ENCODE measurements at regions not wholly inside any gene's neighbourhood (a gene's known extent, or its start where the extent isn't known, plus 50 kb on each side); places are given as distances from the start of the nearest gene placed in this dataset.
"Not testable (repeated sequence)": the region's sequence is repeated elsewhere in the genome, so short reads cannot be mapped to it uniquely, and the experiment has no call there.

DNA sequence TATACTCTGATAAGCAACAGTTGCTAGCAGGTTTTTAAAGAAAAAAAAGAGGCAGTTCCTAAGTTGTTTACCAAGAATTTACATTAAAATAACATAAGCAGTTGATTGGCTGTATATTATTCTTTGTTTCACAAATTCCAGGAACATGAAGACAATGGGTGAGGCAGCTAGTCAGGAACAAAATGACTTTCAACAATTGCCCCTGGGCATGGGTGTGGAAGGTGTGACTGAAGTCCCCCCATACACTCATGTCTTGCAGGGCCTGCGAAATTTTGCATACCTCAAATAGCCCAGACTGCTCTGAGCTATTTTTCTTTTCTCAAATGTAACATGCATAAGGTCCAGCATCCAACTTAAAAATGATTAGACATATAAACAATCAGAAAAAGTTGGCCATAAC is 267.2 kb upstream of the DIO3 start:
- Mint-ChIP-seq H3K27ac (no peak overlapping the region), H3K4me3 (no peak overlapping the region), H3K27me3 (ENCODE audit: low read depth) (peaks cover 42% of the 10 kb centered on the region), H3K36me3 (ENCODE audit: insufficient read depth in 2 of 2) (peaks cover 0 to 3% of the 10 kb centered on the region in 2 donors), H3K4me1 (ENCODE audit: low read depth) (no peaks in the 10 kb centered on the region), H3K9me3 (peaks cover 5 to 9% of the 10 kb centered on the region in 2 donors)
- no peak for DNase-seq
- no peak for ATAC-seq (replicated peaks in 1 of 2)

DNA sequence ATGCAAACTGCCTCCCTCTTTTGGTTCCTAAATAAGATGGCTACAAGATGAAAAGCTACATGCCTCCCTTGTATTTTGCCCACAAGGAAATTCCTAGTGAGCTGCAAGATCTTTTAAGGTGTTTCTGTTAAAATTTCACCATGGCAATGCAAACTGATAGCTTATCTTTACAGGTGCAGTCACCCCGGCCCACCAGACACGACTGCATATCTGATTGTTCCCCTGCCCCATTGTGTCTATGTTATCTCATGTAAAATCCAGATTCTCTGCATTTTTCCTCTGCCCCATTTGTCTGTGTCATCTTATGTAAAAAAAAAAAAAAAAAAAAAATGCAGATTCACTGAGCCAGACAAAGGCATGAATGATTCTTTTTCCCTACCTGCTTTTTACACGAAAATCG is 261.5 kb upstream of the DIO3 start:
- peaks cover 16% of the 10 kb centered on the region for H3K27me3 Mint-ChIP-seq (ENCODE audit: low read depth)
- not testable (repeated sequence) for ATAC-seq (replicated peaks in 1 of 2); H3K4me3 Mint-ChIP-seq; H3K36me3 Mint-ChIP-seq (ENCODE audit: insufficient read depth in 2 of 2); H3K9me3 Mint-ChIP-seq; DNase-seq; H3K4me1 Mint-ChIP-seq (ENCODE audit: low read depth); H3K27ac Mint-ChIP-seq

DNA sequence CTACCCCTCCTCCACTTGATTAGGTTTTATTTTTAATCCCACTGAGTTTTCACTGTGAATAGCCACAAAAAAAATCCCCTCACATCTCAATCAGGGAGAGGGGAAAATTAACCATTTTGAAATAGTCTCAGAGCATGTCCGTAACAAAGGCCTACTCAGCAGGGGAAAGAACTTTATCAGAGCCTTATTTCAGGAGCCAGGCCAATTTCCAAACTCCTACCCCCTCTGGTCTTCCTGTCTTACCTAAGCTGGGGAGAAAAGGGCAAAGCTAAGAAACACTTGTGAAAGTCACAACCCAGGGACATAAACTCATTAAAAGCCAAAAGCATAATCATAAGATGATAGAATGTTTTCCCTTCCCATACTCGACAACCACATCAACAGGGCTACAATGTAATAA is 260.3 kb upstream of the DIO3 start:
- peaks cover 4 to 9% of the 10 kb centered on the region in 2 donors for H3K9me3 Mint-ChIP-seq
- H3K27ac Mint-ChIP-seq: no peak overlapping the region
- no peaks in the 10 kb centered on the region for H3K4me1 Mint-ChIP-seq (ENCODE audit: low read depth)
- peaks cover 12% of the 10 kb centered on the region for H3K27me3 Mint-ChIP-seq (ENCODE audit: low read depth)
- H3K4me3 Mint-ChIP-seq: no peak overlapping the region
- peaks cover 0 to 3% of the 10 kb centered on the region in 2 donors for H3K36me3 Mint-ChIP-seq (ENCODE audit: insufficient read depth in 2 of 2)
- DNase-seq (no peak), ATAC-seq (replicated peaks in 1 of 2) (no peak)

DNA sequence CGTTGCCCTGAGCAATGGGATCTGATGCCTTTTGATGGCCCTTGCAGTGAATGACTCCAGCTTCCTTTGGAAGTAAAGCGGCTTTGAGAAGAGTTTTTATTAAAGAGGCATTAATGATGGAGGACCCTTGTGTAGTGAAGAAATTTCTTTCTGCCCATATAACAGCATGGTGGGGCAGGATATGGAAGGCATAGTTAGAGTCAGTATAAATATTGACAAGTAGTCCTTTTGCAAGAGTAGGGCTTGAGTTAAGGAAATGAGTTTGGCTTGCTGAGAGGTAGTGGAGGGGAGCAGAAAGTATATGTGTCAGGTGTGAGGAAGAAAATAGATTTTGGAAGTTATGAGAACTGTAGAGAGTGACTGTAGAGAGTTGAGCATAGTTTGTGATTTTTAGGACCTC is 254.1 kb upstream of the DIO3 start:
- not testable (repeated sequence) for H3K9me3 Mint-ChIP-seq; H3K4me1 Mint-ChIP-seq (ENCODE audit: low read depth); DNase-seq

DNA sequence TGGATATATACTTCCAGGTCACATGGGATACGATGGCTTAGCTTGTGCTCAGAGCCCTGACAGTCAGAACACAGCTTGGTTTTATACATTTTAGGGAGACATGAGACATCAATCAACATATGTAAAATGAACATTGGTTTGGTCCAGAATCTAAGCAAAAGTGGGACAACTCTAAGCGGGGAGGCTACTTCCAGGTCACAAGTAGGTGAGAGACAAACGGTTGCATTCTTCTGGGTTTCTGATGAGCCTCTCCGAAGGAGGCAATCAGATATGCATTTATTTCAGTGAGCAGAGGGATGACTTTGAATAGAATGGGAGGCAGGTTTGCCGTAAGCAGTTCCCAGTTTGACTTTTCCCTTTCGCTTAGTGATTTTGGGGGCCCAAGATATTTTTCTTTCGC is 250.1 kb upstream of the DIO3 start:
- not testable (repeated sequence) for DNase-seq; H3K27ac Mint-ChIP-seq; H3K4me3 Mint-ChIP-seq; H3K9me3 Mint-ChIP-seq; ATAC-seq (replicated peaks in 1 of 2); H3K27me3 Mint-ChIP-seq (ENCODE audit: low read depth); H3K4me1 Mint-ChIP-seq (ENCODE audit: low read depth); H3K36me3 Mint-ChIP-seq (ENCODE audit: insufficient read depth in 2 of 2)

More for the DNA sequence above, 254.1 kb upstream of the DIO3 start:
- H3K27ac Mint-ChIP-seq; H3K27me3 Mint-ChIP-seq (ENCODE audit: low read depth); H3K36me3 Mint-ChIP-seq (ENCODE audit: insufficient read depth in 2 of 2); ATAC-seq (replicated peaks in 1 of 2); H3K4me3 Mint-ChIP-seq: not testable (repeated sequence)

DNA sequence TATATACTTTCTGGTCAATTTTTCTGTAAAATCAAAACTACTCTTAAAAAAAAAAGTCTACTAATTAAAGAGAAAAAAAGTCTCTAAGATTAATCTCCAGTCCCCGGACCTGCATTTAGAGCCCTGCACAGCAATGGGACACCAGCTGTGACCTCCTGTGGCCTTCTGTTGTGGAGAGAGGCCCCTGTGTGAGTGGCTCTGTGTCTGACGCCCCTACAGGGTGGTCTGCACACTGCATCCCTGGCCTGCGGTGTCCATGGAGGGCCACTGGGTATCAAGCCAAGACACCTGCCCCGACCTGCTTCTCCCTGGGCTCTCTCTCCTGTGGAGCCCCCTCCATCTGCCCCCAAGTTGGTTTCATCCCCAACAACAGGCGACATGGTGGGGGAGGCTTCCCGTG is 248.0 kb upstream of the DIO3 start:
- no peak for DNase-seq
- peaks cover 10 to 13% of the 10 kb centered on the region in 2 donors for H3K9me3 Mint-ChIP-seq
- no peak overlapping the region for H3K4me3 Mint-ChIP-seq
- H3K27me3 Mint-ChIP-seq (ENCODE audit: low read depth): no peaks in the 10 kb centered on the region
- ATAC-seq (replicated peaks in 1 of 2): no peak
- no peak overlapping the region for H3K27ac Mint-ChIP-seq
- H3K4me1 Mint-ChIP-seq (ENCODE audit: low read depth): no peaks in the 10 kb centered on the region
- peaks cover 0 to 4% of the 10 kb centered on the region in 2 donors for H3K36me3 Mint-ChIP-seq (ENCODE audit: insufficient read depth in 2 of 2)

DNA sequence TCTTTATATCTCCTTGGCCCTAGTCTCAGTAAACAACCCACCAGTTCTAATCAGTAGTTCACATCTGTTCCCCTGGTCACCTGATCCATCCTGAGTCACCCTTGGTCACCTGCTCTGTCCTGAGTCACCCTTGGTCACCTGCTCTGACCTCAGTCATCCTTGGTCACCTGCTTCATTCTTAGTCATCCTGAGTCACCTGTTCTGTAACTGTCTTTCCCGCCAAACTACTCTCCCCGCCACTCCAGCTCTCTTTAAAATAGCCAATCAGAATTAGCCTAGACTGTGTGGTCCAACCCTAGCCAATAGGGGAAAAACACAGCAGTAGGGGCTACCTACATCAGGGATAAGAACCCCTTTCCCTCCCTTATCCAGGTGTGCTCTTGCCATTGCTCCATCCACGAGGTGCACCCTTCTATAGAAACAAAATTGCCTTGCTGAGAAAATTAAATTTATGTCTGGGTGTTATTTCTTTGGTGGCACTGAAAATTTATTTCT is 245.4 kb upstream of the DIO3 start:
- H3K27ac Mint-ChIP-seq: no peak overlapping the region
- DNase-seq (no peak), ATAC-seq (replicated peaks in 1 of 2) (no peak)
- H3K36me3 Mint-ChIP-seq (ENCODE audit: insufficient read depth in 2 of 2): peaks cover 0 to 4% of the 10 kb centered on the region in 2 donors
- no peaks in the 10 kb centered on the region for H3K27me3 Mint-ChIP-seq (ENCODE audit: low read depth)
- H3K4me3 Mint-ChIP-seq: no peak overlapping the region
- H3K9me3 Mint-ChIP-seq: peaks cover 12 to 13% of the 10 kb centered on the region in 2 donors
- no peaks in the 10 kb centered on the region for H3K4me1 Mint-ChIP-seq (ENCODE audit: low read depth)

DNA sequence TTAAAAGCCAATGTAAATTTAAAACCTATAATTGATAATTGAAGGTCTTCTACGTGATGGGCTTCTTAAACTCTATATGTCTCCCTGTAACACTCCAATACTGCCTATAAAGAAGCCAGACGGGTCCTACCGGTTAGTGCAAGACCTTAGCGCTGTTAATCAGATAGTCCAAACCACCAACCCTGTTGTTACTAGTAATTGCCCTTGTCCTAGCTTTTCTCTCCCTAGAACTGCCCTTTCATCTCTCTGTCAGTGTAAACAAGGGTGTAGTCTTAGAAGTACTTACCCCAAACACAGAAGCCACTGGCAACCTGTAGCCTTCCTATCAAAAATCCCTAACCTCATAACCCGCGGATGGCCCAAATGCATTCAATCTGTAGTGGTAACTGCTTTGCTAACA is 243.0 kb upstream of the DIO3 start:
- Mint-ChIP-seq H3K4me3 (no peak overlapping the region), H3K36me3 (ENCODE audit: insufficient read depth in 2 of 2) (peaks cover 0 to 5% of the 10 kb centered on the region in 2 donors), H3K27ac (no peak overlapping the region), H3K27me3 (ENCODE audit: low read depth) (no peaks in the 10 kb centered on the region), H3K9me3 (peaks cover 12 to 16% of the 10 kb centered on the region in 2 donors), H3K4me1 (ENCODE audit: low read depth) (no peaks in the 10 kb centered on the region)
- DNase-seq: no peak
- ATAC-seq (replicated peaks in 1 of 2): no peak

DNA sequence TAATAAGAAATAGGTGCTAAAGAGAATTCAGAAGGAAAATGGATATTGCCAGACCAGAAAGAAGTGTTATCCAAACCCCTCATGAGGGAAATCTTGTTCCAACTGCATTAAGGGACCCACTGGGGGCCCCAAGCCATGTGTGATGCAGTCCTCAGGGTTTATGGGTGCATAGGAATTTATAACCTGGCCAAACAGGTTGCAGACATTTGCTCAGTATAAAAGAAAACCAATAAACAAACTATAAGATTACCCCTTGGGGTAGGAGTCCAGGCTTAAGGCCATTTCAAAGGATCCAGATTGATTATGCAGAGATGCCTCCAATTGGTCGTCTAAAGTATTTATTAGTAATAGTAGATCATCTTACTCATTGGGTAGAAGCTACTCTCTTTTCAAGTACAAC is 240.9 kb upstream of the DIO3 start:
- Mint-ChIP-seq H3K4me3 (no peak overlapping the region), H3K36me3 (ENCODE audit: insufficient read depth in 2 of 2) (peaks cover 4 to 8% of the 10 kb centered on the region in 2 donors), H3K9me3 (peaks cover 17 to 18% of the 10 kb centered on the region in 2 donors), H3K27ac (no peak overlapping the region), H3K4me1 (ENCODE audit: low read depth) (no peaks in the 10 kb centered on the region), H3K27me3 (ENCODE audit: low read depth) (no peaks in the 10 kb centered on the region)
- ATAC-seq (replicated peaks in 1 of 2) (no peak), DNase-seq (no peak)

DNA sequence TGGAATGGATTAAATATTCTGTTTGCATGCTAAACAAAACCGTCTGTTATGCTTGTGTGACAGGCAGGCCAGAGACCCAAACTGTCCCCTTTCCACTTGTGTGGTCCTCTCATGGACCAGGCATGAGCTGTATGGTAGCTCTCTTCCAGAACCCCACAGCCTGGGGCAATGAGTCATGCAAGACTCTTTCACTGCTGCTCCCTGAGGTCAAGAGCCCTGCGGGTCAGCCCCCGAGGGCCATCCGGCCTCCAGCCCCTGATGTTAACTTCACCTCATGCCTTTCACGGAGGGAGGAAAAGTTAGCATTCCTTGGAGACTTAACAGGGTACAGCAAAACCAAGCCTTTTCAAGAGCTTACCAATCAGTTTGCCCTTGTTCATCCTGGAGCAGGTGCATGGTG is 239.1 kb upstream of the DIO3 start:
- Mint-ChIP-seq H3K27ac (no peak overlapping the region), H3K9me3 (peaks cover 7 to 8% of the 10 kb centered on the region in 2 donors), H3K4me1 (ENCODE audit: low read depth) (no peaks in the 10 kb centered on the region), H3K4me3 (no peak overlapping the region), H3K36me3 (ENCODE audit: insufficient read depth in 2 of 2) (peaks cover 4% of the 10 kb centered on the region in 2 donors), H3K27me3 (ENCODE audit: low read depth) (no peaks in the 10 kb centered on the region)
- DNase-seq (no peak), ATAC-seq (replicated peaks in 1 of 2) (no peak)

DNA sequence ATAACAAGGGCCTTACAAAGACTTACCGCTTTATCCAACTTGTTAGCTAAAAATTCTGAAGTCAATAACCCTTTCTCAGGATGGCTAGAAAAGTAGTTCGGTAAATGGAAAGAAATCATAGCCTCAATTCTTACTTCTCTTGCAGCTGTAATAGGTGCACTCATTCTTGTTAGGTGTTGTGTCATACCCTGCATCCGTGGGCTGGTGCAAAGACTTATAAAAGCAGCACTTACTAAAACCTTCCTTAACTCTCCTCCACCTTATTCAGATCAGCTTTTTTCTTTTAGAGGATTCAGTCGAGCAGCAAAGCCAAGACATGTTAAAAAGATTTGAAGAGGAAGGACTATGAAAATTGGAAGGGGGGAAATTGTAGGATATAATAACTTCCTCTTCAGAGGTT is 238.2 kb upstream of the DIO3 start:
- Mint-ChIP-seq H3K9me3 (peaks cover 7 to 8% of the 10 kb centered on the region in 2 donors), H3K27me3 (ENCODE audit: low read depth) (no peaks in the 10 kb centered on the region), H3K36me3 (ENCODE audit: insufficient read depth in 2 of 2) (peaks cover 4% of the 10 kb centered on the region in 2 donors), H3K4me3 (no peak overlapping the region), H3K4me1 (ENCODE audit: low read depth) (no peaks in the 10 kb centered on the region), H3K27ac (no peak overlapping the region)
- ATAC-seq (replicated peaks in 1 of 2) (no peak), DNase-seq (no peak)

DNA sequence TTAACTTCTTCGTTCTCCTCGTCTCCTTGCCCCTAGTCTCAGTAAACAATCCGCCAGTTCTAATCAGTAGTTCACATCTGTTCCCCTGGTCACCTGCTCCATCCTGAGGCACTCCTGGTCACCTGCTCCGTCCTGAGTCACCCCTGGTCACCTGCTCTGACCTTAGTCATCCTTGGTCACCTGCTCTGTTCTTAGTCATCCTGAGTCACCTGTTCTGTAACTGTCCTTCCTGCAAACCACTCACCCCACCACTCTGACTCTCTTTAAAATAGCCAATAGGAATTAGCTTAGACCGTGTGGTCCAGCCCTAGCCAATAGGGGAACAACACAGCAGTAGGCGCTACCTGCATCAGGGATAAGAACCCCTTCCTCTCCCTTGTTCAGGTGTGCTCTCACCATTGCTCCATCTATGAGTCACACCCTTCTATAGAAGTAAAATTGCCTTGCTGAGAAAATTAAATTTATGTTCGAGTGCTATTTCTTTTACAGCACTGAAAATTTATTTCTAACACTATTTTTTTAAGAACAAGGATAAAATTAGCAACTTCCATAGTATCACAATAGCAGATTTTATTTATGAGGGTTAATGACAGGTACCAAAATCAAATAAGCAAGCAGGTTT is 237.6 kb upstream of the DIO3 start:
- not testable (repeated sequence) for ATAC-seq (replicated peaks in 1 of 2); H3K4me1 Mint-ChIP-seq (ENCODE audit: low read depth); DNase-seq; H3K36me3 Mint-ChIP-seq (ENCODE audit: insufficient read depth in 2 of 2); H3K27me3 Mint-ChIP-seq (ENCODE audit: low read depth); H3K9me3 Mint-ChIP-seq; H3K4me3 Mint-ChIP-seq; H3K27ac Mint-ChIP-seq

DNA sequence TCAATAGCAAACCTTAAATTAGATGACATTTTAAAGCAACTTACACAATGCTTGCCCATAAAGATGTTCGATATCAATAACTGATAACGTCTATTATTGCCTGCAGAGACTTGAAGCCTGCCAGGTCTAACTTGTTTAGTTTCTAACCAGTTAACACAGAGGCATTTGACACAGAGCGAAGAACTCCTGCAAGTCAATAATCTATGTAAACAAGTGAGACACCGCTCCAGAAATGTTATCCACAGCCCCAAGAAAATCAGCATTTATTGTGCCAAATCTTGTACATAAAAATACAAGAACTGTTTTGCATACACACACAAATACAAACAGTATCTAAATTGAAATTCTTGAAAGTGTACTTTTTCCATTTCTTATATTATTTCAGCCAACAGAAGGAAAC is 236.0 kb upstream of the DIO3 start:
- no peak for DNase-seq
- H3K4me1 Mint-ChIP-seq (ENCODE audit: low read depth): no peaks in the 10 kb centered on the region
- H3K27ac Mint-ChIP-seq: no peak overlapping the region
- ATAC-seq (replicated peaks in 1 of 2): no peak
- H3K9me3 Mint-ChIP-seq: peaks cover 6 to 7% of the 10 kb centered on the region in 2 donors
- peaks cover 4% of the 10 kb centered on the region in 2 donors for H3K36me3 Mint-ChIP-seq (ENCODE audit: insufficient read depth in 2 of 2)
- no peak overlapping the region for H3K4me3 Mint-ChIP-seq
- no peaks in the 10 kb centered on the region for H3K27me3 Mint-ChIP-seq (ENCODE audit: low read depth)

DNA sequence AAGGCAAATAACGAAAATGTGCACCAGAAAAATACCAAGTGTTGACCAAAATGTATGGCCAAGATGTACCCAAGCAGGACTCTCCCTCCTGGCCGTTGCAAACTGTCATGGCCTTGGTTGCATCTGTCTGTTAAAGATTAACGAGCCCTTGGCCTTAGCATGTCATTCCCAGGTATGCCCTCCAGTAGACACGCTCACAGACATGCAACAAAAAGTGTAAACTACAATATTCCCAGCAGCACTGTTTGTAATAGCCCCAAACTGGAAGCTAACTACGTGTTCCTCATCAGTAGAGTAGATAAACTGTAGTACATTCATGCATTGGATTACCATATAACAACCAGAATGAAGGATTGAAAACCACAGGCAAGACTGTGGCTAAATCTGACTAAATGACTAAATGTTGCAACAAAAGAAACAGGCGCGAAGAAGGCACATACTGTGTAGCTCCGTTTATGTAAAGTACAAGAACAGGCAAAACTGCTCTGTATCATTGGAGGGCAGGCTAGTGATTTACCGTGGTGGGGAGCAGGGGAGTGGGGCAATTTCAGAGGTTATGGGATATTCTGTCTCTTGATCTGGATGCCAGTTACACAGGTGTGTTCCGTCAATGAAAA is 232.8 kb upstream of the DIO3 start:
- no peak overlapping the region for H3K4me3 Mint-ChIP-seq
- peaks cover 2 to 4% of the 10 kb centered on the region in 2 donors for H3K36me3 Mint-ChIP-seq (ENCODE audit: insufficient read depth in 2 of 2)
- H3K9me3 Mint-ChIP-seq: peaks cover 3 to 5% of the 10 kb centered on the region in 2 donors
- ATAC-seq (replicated peaks in 1 of 2) (no peak), DNase-seq (no peak)
- H3K4me1 Mint-ChIP-seq (ENCODE audit: low read depth): no peaks in the 10 kb centered on the region
- H3K27ac Mint-ChIP-seq: no peak overlapping the region
- H3K27me3 Mint-ChIP-seq (ENCODE audit: low read depth): no peaks in the 10 kb centered on the region

Measured in activated T-cell treated with anti-CD3 and anti-CD28 coated beads, Interleukin-2, amount 50 U/mL, for 72 hours (primary cell).